GM21786 (cell line): ENCODE measurements at regions not wholly inside any gene's neighbourhood (a gene's known extent, or its start where the extent isn't known, plus 50 kb on each side); places are given as distances from the start of the nearest gene placed in this dataset.

ENCODE experiments used
- ATAC-seq: cut with Tn5 transposase; IDR thresholded peaks from one replicate; pipeline ENCODE4 v1.9.1; 2021; ENCODE audit not compliant: unreplicated experiment

- no peak for ATAC-seq
Measured at GRCh38 chr14:97336179-97336578, 539.0 kb downstream of the VRK1 start.

DNA sequence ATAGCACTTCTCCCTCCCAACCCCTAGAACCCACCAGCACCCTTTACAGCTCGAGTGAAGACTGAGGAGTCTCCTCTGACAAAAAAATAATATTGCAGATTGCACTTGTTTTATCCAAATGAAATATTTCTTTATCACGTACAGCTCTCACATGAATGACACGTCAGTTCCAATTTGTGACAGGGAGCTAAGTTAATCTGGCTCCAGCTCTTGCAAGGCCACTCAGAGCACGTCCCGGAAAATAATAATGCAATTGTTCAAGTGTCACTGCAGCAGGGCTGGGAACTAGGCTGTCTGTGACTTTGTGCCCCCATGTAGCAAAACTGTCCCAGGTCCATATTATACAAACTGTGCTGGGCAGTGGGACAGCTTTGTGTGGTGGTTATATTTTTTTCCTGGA, 539.6 kb downstream of the VRK1 start:
- no peak for ATAC-seq

DNA sequence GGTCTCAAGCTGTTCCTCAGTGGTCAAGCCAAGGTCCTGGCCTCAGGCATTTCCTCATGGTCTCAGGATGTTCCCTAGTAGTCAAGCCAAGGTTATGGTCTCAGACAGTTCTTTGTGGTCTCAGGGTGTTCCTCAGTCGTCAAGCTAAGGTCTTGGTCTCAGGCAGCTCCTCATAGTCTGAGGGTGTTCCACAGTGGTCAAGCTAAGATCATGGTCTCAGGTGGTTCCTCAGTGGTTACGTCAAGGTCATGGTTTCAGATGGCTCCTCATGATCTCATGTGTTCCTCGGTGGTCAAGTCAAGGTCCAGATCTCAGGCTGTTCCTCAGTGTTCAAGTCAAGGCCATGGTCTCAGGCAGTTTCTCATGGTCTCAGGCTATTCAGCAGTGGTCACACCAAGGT, 540.1 kb downstream of the VRK1 start:
- ATAC-seq, result no peak

- no peak for ATAC-seq
Measured at GRCh38 chr14:97337670-97338069, 540.5 kb downstream of the VRK1 start.

DNA sequence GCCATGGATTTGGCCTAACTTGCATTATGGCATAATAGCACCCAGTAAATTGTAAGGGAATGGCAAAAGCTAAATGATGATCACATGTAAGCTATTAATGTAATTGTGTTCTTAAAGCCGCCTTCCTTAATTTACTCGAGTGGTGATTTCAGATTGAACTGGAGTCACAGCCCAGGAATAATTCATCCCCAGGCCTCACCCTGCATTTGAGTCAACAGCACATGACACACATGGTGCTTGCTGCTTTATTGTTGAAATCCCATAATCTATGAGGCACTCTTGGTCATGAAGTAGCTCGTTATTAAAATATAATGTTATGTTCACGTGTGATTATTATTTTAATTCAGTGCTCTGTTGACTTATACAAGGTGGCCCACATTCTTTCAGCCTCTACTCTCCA, 547.5 kb downstream of the VRK1 start:
- ATAC-seq, result no peak

GRCh38 chr14:97346675-97347074, 549.5 kb downstream of the VRK1 start:
- no peak for ATAC-seq

GRCh38 chr14:97349463-97349862, 552.3 kb downstream of the VRK1 start:
- no peak for ATAC-seq

GRCh38 chr14:97349946-97350345, 552.8 kb downstream of the VRK1 start:
- no peak for ATAC-seq

GRCh38 chr14:97350415-97350814, 553.2 kb downstream of the VRK1 start:
- no peak for ATAC-seq

- no peak for ATAC-seq
Measured at GRCh38 chr14:97350894-97351731, 553.9 kb downstream of the VRK1 start.

GRCh38 chr14:97353102-97353501, 555.9 kb downstream of the VRK1 start:
- no peak for ATAC-seq

DNA sequence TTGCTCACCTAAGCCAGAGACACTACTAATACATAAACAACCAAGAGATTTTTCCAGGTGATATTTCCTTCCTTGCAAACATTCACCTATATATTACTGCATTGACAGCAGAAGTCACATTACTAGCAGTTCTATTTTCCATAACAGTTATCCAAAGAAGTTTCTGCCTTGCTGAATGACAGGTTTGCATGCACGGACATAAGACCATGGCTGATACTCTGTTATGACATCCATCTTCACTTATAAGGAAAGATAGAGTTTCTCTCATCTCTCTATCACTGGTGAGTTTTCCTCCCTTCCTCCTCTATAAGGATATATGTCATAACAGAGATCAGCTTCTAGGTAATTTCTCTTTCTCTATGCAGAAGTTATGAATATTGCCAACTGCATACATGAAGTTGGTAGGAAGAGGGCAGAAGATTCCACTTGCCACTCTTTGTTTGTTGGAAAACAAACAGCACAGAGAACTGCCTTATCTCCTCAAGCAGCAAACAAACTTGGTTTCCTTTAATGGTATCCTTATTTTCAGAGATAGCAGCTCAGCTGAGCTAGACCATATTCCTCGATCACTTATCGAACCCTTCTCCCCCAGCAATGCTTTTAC, 557.0 kb downstream of the VRK1 start:
- no peak for ATAC-seq

GRCh38 chr14:97359341-97359740, 562.2 kb downstream of the VRK1 start:
- ATAC-seq, result no peak

- ATAC-seq, result no peak
Measured at GRCh38 chr14:97361181-97361580, 564.0 kb downstream of the VRK1 start.

DNA sequence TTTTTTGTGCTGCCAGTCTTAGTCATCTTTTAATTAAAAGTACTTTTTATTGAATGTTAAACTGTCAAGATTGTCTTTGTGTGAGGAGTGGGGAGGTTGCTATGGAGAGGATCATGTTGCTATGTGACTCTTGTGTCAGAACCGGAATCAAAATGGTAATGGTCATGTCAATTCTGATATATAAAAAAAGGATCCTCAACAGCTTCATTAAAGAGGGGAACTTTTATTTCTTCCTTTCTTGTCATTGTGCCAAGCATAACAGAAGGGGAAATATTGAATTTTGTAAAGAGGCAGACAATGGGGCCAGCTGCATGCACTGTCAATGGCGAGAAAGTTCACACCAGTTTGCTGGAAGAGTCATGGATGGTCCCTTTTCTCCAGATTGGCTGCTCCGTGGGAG, 564.8 kb downstream of the VRK1 start:
- ATAC-seq, result no peak

- no peak for ATAC-seq
Measured at GRCh38 chr14:97366400-97366799, 569.2 kb downstream of the VRK1 start.

- no peak for ATAC-seq
Measured at GRCh38 chr14:97367278-97367677, 570.1 kb downstream of the VRK1 start.

DNA sequence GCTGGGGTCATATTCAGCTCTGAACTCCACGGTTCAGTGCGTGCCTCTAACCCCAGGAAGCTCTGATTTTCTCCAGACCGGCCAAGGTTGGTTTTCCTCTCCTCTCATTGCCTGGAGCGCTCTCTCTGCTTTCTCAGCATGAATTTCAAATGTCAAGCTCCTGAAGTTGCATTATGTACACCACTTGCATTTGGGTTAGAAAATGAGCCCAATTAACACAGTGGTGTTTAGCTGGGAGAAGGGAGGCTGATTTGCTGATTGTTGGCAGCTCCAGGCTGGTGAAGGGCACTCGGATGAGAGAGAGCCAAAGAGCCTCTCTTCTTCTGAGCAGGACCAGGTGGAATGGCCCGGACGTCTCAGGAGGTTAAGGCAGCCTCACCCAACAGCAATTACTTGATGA, 570.9 kb downstream of the VRK1 start:
- no peak for ATAC-seq

DNA sequence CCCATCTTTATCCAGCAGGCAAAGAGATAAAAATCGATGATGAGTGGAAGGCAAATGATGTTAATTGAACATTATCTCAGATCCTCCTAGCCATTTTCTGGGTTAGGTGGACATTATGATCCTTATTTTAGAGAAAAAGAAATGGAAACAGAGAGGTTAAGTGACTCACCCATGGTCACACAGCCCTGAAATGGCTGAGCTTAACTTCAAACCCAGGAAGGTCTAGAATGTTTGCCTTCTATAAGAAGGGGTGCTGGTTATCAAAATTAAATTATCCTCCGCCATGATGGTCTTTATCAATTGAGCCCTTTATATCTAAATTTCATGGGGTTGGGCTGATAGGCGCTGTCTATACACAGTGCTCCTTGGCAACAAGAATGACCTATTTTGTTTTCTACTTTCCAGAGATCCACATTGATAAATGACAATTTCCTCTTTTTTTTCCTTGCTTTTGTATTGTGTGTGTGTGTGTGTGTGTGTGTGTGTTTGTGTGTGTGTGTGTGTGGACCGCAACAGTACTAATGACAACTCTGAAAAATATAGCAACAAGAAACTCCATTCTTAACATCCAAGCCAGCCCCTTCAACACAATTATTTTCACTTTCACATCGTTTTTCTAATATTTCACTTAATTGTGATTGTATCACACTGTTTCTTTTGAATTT, 571.9 kb downstream of the VRK1 start:
- no peak for ATAC-seq

- ATAC-seq, result no peak
Measured at GRCh38 chr14:97369901-97370300, 572.7 kb downstream of the VRK1 start.

- ATAC-seq, result no peak
Measured at GRCh38 chr14:97376310-97376709, 579.1 kb downstream of the VRK1 start.

DNA sequence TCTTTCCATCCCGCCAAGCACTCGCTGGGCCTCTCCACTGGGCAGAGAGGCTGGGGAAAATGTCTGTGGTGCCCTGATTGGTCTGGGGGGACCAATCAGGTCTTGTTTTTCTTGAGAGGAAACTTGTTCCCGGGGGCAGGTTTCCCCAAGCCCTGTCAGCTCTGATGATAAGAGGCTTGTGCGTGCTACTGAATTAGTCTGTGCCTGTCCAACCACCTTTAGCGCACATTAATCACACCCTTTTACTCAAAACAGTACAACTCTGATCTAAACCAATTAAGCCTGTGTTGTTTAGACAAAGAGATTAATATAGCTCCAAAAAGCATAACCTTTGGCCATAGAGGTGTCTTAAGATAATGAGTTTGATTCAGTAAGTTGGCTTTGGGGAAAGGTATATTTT, 580.4 kb downstream of the VRK1 start:
- ATAC-seq, result no peak
